D721Med (cell line): ENCODE measurements at regions not wholly inside any gene's neighbourhood (a gene's known extent, or its start where the extent isn't known, plus 50 kb on each side); places are given as distances from the start of the nearest gene placed in this dataset.
A peak's percentile ranks its signal among the peaks of the same experiment; 100 is the strongest.
"Not testable (repeated sequence)": the region's sequence is repeated elsewhere in the genome, so short reads cannot be mapped to it uniquely, and the experiment has no call there.

Experiments
- DNase-seq: peaks from one replicate; pipeline ENCODE4 v3.0.0; 2011; ENCODE audit warnings: low spot score; ENCODE audit not compliant: insufficient read length
- FAIRE-seq: peaks from 2 replicates; lab custom pipeline; 2011; peaks lifted over from hg19 to GRCh38; lab: Jason Lieb, UNC
- TF ChIP-seq, protein P1 (sequence below): IDR thresholded peaks from 2 replicates; pipeline ENCODE4 v1.5.1; 2012; ENCODE audit warnings: mild to moderate bottlenecking, control low read depth; ENCODE audit not compliant: insufficient read depth; ENCODE audit errors: missing control alignments

DNA sequence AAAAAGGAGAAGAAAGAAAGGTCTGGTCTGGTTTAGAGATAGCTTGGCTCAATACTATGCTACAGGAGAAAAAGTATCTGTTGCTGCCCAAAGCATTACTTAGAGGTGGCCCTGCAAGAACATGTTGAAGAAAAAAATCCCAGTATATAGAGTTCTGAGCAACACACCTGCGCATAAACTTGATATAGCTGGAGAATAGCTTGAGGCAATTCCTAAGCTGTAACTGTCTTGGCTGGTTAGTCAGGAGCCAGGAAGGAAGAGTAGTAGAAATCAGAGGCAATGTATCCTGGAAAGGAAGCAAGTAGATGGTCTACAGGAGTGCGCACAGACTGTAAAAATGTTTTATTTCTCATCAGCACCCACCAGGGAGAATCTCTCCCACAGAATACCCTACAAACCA is 209.7 kb downstream of the SLITRK1 start:
- DNase-seq (no peak), FAIRE-seq (no peak)
- TF ChIP-seq, protein P1, sequence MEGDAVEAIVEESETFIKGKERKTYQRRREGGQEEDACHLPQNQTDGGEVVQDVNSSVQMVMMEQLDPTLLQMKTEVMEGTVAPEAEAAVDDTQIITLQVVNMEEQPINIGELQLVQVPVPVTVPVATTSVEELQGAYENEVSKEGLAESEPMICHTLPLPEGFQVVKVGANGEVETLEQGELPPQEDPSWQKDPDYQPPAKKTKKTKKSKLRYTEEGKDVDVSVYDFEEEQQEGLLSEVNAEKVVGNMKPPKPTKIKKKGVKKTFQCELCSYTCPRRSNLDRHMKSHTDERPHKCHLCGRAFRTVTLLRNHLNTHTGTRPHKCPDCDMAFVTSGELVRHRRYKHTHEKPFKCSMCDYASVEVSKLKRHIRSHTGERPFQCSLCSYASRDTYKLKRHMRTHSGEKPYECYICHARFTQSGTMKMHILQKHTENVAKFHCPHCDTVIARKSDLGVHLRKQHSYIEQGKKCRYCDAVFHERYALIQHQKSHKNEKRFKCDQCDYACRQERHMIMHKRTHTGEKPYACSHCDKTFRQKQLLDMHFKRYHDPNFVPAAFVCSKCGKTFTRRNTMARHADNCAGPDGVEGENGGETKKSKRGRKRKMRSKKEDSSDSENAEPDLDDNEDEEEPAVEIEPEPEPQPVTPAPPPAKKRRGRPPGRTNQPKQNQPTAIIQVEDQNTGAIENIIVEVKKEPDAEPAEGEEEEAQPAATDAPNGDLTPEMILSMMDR, result no peak

DNA sequence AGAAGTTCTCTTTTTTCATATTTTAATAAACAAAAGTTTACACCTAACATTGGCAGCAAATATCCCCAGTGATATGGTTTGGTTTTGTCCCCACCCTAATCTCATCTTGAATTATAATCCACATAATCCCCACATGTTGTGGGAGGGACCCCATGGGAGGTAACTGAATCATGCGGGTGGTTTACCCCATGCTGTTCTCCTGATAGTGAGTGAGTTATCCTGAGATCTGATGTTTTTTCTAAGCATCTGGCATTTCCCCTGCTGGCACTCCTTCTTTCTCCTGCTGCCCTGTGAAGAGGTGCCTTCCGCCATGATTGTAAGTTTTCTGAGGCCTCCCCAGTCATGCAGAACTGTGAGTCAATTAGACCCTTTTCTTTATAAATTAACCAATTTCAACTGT is 214.7 kb downstream of the SLITRK1 start:
- no peak for FAIRE-seq
- TF ChIP-seq, protein P1, result no peak
- DNase-seq, result no peak

DNA sequence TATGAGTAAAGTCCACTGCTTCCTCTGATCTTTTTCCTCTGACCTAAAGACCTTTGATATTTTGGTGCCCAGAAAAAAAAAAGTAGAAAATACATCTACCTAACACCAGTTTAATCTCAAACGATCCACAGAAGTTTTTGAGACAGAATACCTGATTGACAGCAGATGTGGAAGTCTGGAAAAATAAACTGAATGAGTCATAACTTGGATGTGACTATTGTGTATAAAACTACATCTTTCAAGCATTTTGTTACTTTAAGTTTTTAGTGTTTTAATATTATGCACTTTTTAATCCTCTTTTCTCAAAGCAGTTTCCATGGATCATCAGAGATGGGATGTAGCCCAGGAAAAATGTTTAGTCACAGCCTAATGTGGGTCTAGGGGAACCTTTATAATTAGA is 216.1 kb downstream of the SLITRK1 start:
- TF ChIP-seq, protein P1, result no peak
- DNase-seq (no peak), FAIRE-seq (no peak)

DNA sequence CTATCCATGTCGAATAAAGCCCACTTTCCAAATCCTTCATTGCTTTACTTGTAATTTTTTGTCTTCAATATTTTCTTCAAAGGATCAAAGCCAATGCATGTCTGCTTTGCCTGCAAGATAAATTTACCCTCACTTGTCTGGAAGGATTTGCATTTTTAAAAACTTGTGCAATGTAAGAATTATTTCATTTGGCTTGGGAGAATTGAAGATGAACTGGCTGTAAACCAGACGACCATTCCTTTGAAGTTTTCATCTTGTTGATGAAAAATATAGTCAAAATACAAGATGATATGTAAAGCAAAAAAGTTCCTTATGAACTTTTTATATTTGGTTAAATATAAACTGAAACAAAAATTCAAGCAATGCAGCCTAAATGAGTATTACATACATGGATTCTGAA is 225.0 kb downstream of the SLITRK1 start:
- no peak for DNase-seq
- TF ChIP-seq, protein P1, result no peak
- no peak for FAIRE-seq

DNA sequence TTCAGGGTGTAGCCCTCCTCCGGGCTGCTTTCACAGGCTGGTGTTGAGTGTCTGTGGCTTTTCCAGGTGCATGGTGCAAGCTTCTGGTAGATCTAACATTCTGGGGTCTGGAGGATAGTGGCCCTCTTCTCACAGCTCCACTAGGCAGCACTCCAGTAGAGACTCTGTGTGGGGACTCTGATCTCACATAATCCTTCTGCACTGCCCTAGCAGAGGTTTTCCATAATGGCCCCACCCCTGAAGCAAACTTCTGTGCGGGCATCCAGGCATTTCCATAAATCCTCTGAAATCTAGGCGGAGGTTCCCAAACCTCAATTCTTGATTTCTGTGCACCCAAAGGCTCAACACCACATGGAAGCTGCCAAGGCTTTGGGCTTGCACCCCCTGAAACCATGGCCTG is 239.7 kb downstream of the SLITRK1 start:
- not testable (repeated sequence) for FAIRE-seq, DNase-seq

DNA sequence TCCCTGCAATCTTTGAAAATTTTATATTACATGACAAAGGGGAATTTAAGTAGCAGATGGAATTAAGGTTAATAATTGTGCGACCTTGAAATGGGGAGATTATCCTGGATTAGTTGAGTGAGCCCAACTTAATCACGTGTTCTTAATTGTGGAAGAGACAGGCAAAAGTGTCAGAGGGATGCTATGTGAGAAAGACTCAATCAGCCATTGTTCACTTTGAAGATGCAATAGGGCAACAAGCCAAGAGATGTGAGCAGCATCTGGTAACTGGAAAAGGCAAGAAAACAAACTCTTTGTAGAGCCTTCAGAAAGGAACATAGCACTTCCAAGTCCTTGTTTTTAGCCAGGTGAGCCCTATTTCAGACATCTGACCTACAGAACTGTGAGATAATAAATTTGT is 247.7 kb downstream of the SLITRK1 start:
- TF ChIP-seq, protein P1, result no peak
- FAIRE-seq (peak; percentile 98), DNase-seq (no peak)

DNA sequence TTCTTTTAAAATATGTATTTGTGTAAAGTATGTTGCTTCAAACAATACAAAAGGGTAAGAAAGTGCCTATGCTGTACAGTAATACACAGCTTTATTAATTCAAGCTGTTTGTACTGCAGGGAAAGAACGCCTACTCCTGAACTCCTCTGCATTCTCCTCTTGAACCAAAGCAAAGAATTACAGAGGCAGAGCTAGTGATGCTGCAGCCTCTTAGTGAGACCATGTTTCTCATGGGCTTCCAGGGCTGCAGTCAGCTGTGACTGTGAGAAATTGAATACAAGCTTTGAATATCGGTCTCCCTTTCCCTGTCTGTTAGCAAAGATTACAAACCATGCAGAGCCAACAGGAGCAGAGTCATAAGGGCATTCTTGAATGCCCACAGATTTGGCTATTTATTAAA is 248.5 kb downstream of the SLITRK1 start:
- TF ChIP-seq, protein P1, result no peak
- FAIRE-seq, result peak; percentile 21
- no peak for DNase-seq

DNA sequence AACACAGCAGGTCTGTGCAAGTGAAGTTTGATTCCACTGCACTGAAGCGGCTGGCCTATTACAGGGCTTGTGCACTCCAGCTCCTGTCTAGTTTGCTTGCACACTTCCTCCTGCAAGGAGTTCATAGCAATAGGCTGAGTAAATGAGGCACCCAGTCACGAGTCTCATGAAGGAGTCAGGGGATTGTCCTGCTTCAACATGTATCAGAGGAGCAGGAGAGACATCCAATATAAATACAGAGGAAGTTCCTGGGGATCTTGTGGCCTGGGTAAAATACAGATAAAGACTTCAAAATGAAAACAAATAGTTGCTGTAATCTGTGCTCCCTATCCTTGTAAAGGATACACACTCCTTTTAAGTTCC is 259.9 kb downstream of the SLITRK1 start:
- DNase-seq (no peak), FAIRE-seq (no peak)
- TF ChIP-seq, protein P1, result no peak
